GM18868 (cell line): ENCODE measurements at regions not wholly inside any gene's neighbourhood (a gene's known extent, or its start where the extent isn't known, plus 50 kb on each side); places are given as distances from the start of the nearest gene placed in this dataset.

ENCODE experiments used
- ATAC-seq: cut with Tn5 transposase; IDR thresholded peaks from one replicate; pipeline ENCODE4 v1.9.1; 2021; ENCODE audit warnings: mild to moderate bottlenecking, moderate library complexity; ENCODE audit not compliant: unreplicated experiment

- no peak for ATAC-seq
Measured at GRCh38 chr21:41596241-41596925, 88.4 kb upstream of the TMPRSS2 start.

GRCh38 chr21:41594268-41594667 is 86.3 kb upstream of the TMPRSS2 start:
- ATAC-seq: no peak

- no peak for ATAC-seq
Measured at GRCh38 chr21:41593760-41594138, 85.8 kb upstream of the TMPRSS2 start.

DNA sequence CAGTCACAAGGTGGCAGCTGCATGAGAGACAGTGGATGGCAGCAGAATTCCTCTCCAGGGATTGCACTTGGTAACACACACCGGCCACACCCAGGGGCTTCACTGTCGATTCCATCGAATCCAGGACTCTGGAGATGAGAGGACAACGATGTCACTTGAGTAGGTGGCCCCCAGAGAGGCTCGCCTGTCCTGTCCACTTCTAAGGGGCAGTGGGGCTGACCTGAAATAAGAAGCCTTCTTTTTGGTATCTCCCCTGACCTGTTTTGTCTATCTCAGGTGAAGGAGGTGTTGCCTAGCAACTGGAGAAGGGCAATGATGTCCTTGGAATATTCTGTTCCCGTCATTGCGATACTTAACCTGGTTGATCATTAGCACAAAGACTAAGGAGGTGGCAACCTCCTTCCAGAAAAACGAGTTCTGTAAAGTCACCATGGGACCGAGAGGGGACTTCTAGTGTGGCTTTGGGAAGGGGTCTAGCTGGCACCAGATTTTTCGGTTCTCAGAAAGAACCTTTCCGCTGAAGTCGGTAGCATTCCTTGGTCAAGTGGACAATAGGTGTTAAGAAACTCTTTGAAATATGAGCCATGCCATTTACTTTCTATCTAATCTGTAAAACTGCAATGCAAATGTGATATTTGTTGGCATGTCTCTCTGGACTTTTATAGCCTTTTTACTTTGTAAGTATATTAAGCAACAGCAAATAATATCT is 85.2 kb upstream of the TMPRSS2 start:
- ATAC-seq: no peak

- ATAC-seq: no peak
Measured at GRCh38 chr21:41589620-41590175, 81.7 kb upstream of the TMPRSS2 start.

DNA sequence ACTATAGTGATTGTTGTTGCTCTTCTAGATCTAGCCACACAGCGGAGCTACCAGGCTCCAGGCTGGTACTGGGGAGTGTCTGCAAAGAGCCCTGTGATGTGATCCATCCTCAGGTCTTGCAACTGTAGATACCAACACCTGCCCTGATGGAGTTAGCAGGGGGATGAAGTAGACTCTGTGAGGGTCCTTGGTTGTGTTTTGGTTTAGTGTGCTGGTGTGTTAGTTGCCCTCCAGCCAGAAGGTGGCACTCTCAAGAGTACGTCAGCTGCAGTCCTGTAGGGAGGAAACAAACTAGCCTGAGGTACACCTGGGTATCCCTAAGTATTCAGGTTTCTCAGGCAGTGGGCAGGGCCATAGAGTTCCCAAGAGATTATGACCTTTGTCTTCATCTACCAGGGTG is 81.2 kb upstream of the TMPRSS2 start:
- ATAC-seq: no peak

DNA sequence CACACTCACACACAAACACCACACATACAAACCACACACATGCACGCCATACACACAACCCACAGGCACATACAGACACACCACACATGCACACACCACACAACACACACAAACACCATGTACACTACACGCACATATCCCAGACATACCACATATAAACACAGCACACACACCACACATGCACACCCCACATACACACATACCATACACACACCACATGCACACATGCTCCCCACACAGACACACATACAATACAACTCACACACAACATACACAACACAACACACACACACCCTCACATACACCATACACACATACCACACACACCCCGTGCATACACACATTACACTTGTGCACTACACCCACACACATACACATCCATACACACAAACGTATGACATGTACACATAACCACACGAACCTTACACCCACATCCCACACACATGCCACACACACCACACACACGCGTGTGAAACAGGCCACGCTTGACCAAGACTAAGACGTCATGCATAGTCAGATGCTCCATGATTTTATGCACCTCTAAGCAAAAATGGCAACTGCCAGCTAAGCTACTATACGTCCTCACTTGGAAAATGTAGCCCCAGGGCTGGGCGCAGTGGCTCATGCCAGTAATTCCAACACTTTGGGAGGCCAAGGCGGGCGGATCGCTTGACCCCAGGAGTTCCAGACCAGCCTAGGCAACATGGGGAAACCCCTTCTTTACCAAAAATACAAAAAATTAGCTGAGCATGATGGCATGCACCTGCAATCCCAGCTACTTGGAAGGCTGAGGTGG is 77.4 kb upstream of the TMPRSS2 start:
- no peak for ATAC-seq

- no peak for ATAC-seq
Measured at GRCh38 chr21:41584603-41585176, 76.7 kb upstream of the TMPRSS2 start.

DNA sequence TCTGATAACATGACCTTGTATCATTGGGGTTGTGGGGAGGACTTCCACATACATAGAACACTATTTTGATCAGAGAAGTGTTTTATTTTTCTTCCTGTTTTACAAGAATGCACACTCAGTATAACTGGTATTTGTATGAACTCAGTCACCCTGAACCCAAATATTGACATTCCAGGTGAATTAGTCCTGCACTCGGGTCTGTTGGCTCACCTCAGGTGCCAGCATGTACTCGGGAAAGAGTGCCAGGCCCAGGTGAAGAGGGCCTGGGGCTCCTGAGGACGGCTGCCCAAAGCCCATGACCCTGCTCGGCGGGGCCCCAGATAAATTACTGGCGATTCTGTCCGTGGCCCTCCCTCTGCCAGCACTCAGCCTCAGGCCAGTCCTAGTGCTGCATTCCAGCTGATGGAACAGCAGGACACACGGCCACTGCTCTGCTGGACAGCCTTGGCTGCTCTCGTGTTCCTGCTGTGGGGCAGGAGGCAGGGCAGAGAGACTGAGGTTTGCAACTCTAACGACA is 75.4 kb upstream of the TMPRSS2 start:
- ATAC-seq: no peak

GRCh38 chr21:41582866-41583265 is 74.9 kb upstream of the TMPRSS2 start:
- ATAC-seq: no peak

DNA sequence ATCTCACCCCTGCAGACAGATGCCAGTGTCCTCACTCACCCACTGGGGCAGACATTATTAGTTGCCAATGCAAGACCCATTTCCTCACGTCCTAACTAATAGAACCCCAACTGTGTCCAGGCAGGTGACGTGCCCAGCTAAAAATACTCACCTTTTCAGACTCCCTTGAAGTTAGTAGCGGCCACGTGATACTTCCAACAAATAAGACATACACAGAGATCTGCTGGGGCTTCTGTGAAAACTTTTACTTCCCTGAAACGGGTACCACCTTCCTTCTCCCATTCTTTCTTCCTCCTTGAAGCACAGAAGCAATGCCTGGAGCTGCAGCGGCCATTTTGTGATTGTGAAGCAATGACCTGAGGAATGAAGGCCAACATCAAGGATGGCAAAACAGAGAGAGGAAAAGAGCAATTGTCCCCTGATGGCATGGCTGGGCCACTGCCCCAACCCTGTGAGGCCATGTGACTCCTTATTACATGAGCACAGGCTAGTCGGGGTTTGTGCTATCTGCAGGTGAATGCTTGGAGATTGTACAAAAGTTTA is 74.4 kb upstream of the TMPRSS2 start:
- ATAC-seq: no peak

DNA sequence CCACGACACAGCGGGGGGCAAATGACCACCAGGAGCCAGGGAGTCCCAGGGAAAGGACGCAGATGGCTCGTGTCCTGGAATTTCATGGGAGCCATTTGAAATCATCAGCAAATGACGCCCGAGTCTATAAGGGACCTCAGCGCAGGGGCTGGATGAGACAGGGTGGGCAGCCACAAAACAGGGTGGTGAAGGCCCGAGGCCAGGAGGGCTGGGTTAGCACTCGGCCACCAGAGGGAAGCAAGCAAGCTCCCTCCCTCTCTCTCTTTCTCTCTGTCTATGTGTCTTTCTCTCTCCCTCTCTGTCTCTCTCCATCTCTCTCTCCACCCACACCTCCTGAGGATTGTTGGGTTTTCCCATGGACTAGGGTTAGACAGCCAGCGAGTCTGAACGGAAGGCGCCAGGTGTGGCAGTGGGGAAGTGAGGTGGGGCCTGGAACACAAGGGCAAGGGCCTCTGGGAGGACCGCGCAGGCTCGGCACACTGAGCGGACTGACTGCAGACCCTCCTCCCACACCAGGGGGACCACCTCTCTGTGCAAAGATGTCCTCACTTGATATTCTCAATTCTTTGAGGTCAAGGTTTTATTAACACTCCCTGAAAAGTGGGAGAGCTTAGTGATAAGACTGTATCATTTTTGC is 73.8 kb upstream of the TMPRSS2 start:
- ATAC-seq: no peak

- ATAC-seq: no peak
Measured at GRCh38 chr21:41580758-41581554, 73.0 kb upstream of the TMPRSS2 start.

GRCh38 chr21:41579692-41580091 is 71.7 kb upstream of the TMPRSS2 start:
- ATAC-seq: no peak

- ATAC-seq: no peak
Measured at GRCh38 chr21:41578716-41579115, 70.8 kb upstream of the TMPRSS2 start.

GRCh38 chr21:41578083-41578482 is 70.1 kb upstream of the TMPRSS2 start:
- ATAC-seq: no peak

DNA sequence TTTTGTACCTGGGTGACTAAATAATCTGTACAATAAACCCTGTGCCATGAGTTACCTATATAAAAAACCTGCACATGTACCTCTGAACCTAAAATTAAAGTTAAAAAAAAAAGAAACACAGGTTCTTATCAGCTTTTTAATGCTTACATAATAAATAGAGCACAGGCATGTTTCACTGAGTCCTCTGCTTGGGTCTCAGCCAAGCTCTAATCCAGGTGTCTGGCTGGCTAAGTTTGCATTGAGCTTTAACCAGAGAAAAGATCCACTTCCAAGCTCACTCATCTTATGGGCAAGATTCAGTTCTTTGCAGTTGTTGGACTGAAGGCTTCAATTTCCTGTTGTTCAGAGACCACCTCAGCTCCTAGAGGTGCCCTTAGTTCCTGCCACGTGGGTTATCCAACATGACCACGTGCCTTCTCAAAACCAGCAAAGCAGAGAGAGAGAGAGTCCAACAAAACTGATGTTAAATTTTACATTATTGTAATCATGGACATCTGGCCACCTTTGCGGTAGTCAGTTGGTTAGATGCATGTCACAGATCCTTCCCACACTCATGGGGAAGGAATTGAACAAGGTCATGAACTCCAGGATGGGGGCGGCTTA is 68.2 kb upstream of the TMPRSS2 start:
- no peak for ATAC-seq

GRCh38 chr21:41573902-41574690 is 66.1 kb upstream of the TMPRSS2 start:
- ATAC-seq: no peak
